ENCODE measurements at regions not wholly inside any gene's neighbourhood (a gene's known extent, or its start where the extent isn't known, plus 50 kb on each side); places are given as distances from the start of the nearest gene placed in this dataset.
A peak's percentile ranks its signal among the peaks of the same experiment; 100 is the strongest.

DNA sequence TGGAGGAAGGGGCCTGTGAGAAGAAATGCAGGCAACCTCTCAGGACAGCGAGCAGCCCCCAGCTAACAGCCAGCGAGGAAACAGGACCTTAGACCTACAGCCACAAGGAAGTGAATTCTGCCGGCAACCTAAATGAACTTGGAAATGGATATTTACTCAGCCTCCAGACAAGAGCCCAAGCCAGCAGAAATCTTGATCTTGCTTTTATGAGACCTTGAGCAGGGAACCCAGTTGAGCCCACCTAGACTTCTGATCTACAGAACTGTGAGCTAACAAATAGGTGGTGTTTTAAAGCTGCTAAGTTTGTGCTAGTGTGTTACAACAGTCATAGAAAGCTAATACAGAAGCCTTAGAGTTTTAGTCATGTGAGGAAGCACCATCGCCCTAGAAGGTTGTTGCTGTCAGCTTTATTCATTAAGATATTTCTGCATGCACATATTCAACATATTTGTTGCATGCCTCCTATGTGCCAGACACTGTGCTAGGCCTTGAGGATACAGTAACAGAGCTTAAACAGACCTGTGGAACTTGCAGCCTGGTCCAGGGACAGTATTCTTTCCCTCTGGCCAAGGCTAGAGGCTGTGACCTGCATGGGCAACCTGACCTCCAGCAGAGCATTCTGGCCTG is 50.3 kb downstream of the NALF2 start:
- Histone ChIP-seq H3K79me2 (no peaks in the 10 kb centered on the region), H4K20me1 (ENCODE audit: insufficient read depth, poor library complexity, severe bottlenecking) (no peaks in the 10 kb centered on the region), H3K27ac (peak overlapping the region; percentile 96), H3K36me3 (replicated peaks; ENCODE audit: insufficient read depth, low read depth) (no peaks in the 10 kb centered on the region), H3K4me1 (ENCODE audit: insufficient read depth) (peaks cover 22% of the 10 kb centered on the region), H3K9me2 (replicated peaks; ENCODE audit: insufficient read depth) (no peaks in the 10 kb centered on the region), H2AFZ (no peak overlapping the region), H3K4me2 (no peak overlapping the region), H3K4me3 (no peak overlapping the region), H3K27me3 (no peaks in the 10 kb centered on the region), H3K9me3 (ENCODE audit: low read depth) (no peaks in the 10 kb centered on the region)
- peak; percentile 24 for DNase-seq (ENCODE audit: low spot score)
- TF ChIP-seq, protein P1, sequence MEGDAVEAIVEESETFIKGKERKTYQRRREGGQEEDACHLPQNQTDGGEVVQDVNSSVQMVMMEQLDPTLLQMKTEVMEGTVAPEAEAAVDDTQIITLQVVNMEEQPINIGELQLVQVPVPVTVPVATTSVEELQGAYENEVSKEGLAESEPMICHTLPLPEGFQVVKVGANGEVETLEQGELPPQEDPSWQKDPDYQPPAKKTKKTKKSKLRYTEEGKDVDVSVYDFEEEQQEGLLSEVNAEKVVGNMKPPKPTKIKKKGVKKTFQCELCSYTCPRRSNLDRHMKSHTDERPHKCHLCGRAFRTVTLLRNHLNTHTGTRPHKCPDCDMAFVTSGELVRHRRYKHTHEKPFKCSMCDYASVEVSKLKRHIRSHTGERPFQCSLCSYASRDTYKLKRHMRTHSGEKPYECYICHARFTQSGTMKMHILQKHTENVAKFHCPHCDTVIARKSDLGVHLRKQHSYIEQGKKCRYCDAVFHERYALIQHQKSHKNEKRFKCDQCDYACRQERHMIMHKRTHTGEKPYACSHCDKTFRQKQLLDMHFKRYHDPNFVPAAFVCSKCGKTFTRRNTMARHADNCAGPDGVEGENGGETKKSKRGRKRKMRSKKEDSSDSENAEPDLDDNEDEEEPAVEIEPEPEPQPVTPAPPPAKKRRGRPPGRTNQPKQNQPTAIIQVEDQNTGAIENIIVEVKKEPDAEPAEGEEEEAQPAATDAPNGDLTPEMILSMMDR (IDR thresholded peaks at IDR 0.05; ENCODE audit: poor library complexity), result no peak
- TF ChIP-seq EZH2phosphoT487 (IDR thresholded peaks at IDR 0.05; ENCODE audit: low read depth, severe bottlenecking, unreplicated experiment) (no peak), EZH2 (IDR thresholded peaks at IDR 0.05; ENCODE audit: borderline replicate concordance) (no peak)
- 67% methylated on average over 4 of the region's 4 CpGs for WGBS (ENCODE audit: low lambda C conversion rate, missing lambda C conversion rate)

DNA sequence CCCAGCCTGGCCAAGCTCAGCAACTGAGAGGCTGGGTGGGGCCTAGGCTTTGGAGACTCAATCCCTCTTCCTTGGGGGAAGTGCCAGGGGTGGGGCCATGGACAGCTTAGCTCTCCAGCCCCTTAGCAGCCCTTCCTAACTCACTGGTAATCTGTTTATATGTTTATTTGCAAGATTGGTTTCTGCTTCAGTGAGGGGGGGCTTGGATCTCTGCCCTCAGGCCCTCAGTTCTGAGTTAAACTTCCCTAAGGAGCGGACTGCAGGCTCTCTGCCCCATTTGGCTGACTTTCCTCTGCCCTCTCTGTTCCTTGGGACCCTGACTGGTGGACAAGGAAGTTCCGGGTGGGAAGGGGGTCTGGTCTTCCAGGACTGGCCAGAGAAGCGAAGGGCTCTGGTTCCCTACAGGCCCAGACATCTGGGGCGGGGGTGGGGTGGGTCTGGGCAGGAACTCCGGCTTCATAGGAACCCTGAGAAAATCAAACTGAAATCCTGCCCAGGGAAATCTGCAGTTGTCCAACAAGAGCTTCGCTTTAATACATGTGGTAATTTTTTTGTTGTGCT is 51.4 kb downstream of the NALF2 start:
- no peaks in the 10 kb centered on the region for H3K36me3 ChIP-seq (replicated peaks; ENCODE audit: insufficient read depth, low read depth)
- TF ChIP-seq, protein P1 (IDR thresholded peaks at IDR 0.05; ENCODE audit: poor library complexity), result no peak
- TF ChIP-seq EZH2phosphoT487 (IDR thresholded peaks at IDR 0.05; ENCODE audit: low read depth, severe bottlenecking, unreplicated experiment), result no peak
- DNase-seq (ENCODE audit: low spot score), result peak; percentile 40
- peak overlapping the region; percentile 40 for H3K4me2 ChIP-seq
- no peak overlapping the region for H3K4me3 ChIP-seq
- H4K20me1 ChIP-seq (ENCODE audit: insufficient read depth, poor library complexity, severe bottlenecking), result no peaks in the 10 kb centered on the region
- H2AFZ ChIP-seq, result no peak overlapping the region
- peaks cover 22% of the 10 kb centered on the region for H3K4me1 ChIP-seq (ENCODE audit: insufficient read depth)
- H3K9me2 ChIP-seq (replicated peaks; ENCODE audit: insufficient read depth), result no peaks in the 10 kb centered on the region
- H3K27me3 ChIP-seq, result no peaks in the 10 kb centered on the region
- H3K9me3 ChIP-seq (ENCODE audit: low read depth), result no peaks in the 10 kb centered on the region
- peak overlapping the region; percentile 96 for H3K27ac ChIP-seq
- H3K79me2 ChIP-seq, result no peaks in the 10 kb centered on the region
- WGBS (ENCODE audit: low lambda C conversion rate, missing lambda C conversion rate), result 45% methylated on average over 6 of the region's 6 CpGs

DNA sequence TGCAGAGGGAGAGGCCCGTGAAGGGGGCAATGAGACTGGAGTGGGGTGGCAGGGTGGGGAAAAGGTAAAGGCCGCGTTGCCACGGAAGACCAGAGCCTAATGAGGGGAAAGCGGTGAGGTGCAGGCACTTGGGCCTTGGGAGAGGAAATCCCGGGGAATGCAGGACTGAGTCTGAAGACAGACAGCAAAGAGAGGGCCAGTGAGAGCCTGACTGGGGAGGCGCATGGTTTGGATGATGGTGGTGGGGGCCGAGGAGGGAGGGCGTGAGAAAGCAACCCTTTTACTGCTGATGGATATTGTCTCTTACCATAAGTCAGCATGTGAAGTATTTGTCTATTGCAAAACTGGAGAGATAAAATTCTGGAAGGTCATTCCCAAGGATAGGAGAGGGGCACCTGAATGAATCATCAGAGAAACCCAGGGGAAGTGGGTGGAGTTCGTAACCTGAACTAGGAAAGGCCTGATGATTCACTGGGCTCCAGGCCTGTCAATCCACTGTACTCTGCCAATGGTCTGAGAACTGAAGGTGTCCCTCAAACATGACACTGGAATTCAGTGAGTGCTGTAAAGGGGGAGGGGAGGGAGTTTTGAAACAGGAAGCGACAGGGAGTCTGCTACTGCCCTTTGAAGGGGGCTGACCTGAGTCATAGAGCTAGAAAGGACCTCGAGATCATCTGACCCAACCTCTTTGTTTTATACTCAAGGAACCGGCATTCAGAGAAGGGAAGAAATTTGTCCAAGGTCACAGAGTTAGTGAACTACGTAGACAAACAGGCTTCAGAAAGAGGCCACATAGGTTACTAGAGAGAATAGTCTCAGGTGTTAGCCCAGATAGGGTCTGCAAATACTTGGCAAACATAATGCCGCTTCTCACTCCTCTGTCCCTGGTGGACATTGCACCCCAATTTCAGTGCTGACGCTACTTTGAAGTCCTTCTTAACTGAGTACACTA is 52.2 kb downstream of the NALF2 start:
- Histone ChIP-seq H3K4me1 (ENCODE audit: insufficient read depth) (peaks cover 22% of the 10 kb centered on the region), H3K4me3 (no peak overlapping the region), H2AFZ (no peak overlapping the region), H4K20me1 (ENCODE audit: insufficient read depth, poor library complexity, severe bottlenecking) (no peaks in the 10 kb centered on the region), H3K9me2 (replicated peaks; ENCODE audit: insufficient read depth) (no peaks in the 10 kb centered on the region), H3K36me3 (replicated peaks; ENCODE audit: insufficient read depth, low read depth) (no peaks in the 10 kb centered on the region), H3K79me2 (no peaks in the 10 kb centered on the region), H3K27me3 (no peaks in the 10 kb centered on the region), H3K4me2 (peak overlapping the region; percentile 40), H3K9me3 (ENCODE audit: low read depth) (no peaks in the 10 kb centered on the region), H3K27ac (peak overlapping the region; percentile 96)
- WGBS (ENCODE audit: low lambda C conversion rate, missing lambda C conversion rate), result 49% methylated on average over 16 of the region's 16 CpGs
- peak; percentile 83 for DNase-seq (ENCODE audit: low spot score)
- no peak for TF ChIP-seq EZH2phosphoT487 (IDR thresholded peaks at IDR 0.05; ENCODE audit: low read depth, severe bottlenecking, unreplicated experiment)
- no peak for TF ChIP-seq EZH2 (IDR thresholded peaks at IDR 0.05; ENCODE audit: borderline replicate concordance)
- TF ChIP-seq, protein P1 (IDR thresholded peaks at IDR 0.05; ENCODE audit: poor library complexity), result no peak
